ENCODE measurements at regions not wholly inside any gene's neighbourhood (a gene's known extent, or its start where the extent isn't known, plus 50 kb on each side); places are given as distances from the start of the nearest gene placed in this dataset.
"Not testable (repeated sequence)": the region's sequence is repeated elsewhere in the genome, so short reads cannot be mapped to it uniquely, and the experiment has no call there.

GRCh38 chr6:141460245-141460644 lies 672.5 kb upstream of the GJE1 start:
- not testable (repeated sequence) for TF ChIP-seq EZH2phosphoT487 (IDR thresholded peaks at IDR 0.05; ENCODE audit: insufficient read depth, low read depth); EZH2 (IDR thresholded peaks at IDR 0.05; ENCODE audit: insufficient read depth, poor library complexity, severe bottlenecking)

Measured in GM23248 (cell line).